DND-41 (cell line): ENCODE measurements at regions not wholly inside any gene's neighbourhood (a gene's known extent, or its start where the extent isn't known, plus 50 kb on each side); places are given as distances from the start of the nearest gene placed in this dataset.

Experiments used
- ATAC-seq: fragments of 200-7000 bp; cut with Tn5 transposase; 3 replicates; pipeline ENCODE4 v1.9.1; 2021; ENCODE audit warnings: low read depth; ENCODE audit not compliant: insufficient read depth
- DNase-seq: peaks from one replicate; pipeline ENCODE4 v3.0.0-alpha.2; 2020
- H2AFZ ChIP-seq: 2 replicates; pipeline ENCODE4 v1.6.0; 2012; ENCODE audit warnings: low read depth, low read length
- H3K27ac ChIP-seq: 2 replicates; pipeline ENCODE4 v1.5.1; 2012; ENCODE audit warnings: low read length, inconsistent platforms
- H3K27me3 ChIP-seq: fragments of 200-600 bp; sonication (generic); 2 replicates; pipeline ENCODE4 v1.6.0; 2012; ENCODE audit warnings: low read length, mild to moderate bottlenecking, inconsistent platforms; ENCODE audit not compliant: insufficient read depth, poor library complexity
- H3K36me3 ChIP-seq: 2 replicates; pipeline ENCODE4 v1.5.1; 2012; ENCODE audit warnings: low read length, inconsistent platforms; ENCODE audit not compliant: insufficient read depth
- H3K4me1 ChIP-seq: 2 replicates; pipeline ENCODE4 v1.5.1; 2012; ENCODE audit warnings: mild to moderate bottlenecking, low read length; ENCODE audit not compliant: insufficient read depth
- H3K4me2 ChIP-seq: 2 replicates; pipeline ENCODE4 v1.6.0; 2012; ENCODE audit warnings: mild to moderate bottlenecking, moderate library complexity, low read length, inconsistent platforms; ENCODE audit not compliant: insufficient read depth
- H3K4me3 ChIP-seq, 2 experiments: fragments of 200-600 bp in 1 of 2; shearing (Covaris generic) in 1 of 2; 2 replicates each; pipeline ENCODE4 v1.5.1; 2012 to 2016; ENCODE audit warnings: inconsistent platforms in 2 of 2, low read length in 2 of 2, mild to moderate bottlenecking in 2 of 2, low read depth in 1 of 2, moderate library complexity in 1 of 2
- H3K79me2 ChIP-seq: 2 replicates; pipeline ENCODE4 v1.6.0; 2012; ENCODE audit warnings: low read length, inconsistent platforms; ENCODE audit not compliant: insufficient read depth
- H3K9ac ChIP-seq: 2 replicates; pipeline ENCODE4 v1.6.0; 2012; ENCODE audit warnings: low read depth, mild to moderate bottlenecking, inconsistent platforms, low read length, moderate library complexity
- H3K9me3 ChIP-seq: 2 replicates; pipeline ENCODE4 v1.5.1; 2012; ENCODE audit warnings: low read length, moderate library complexity, mild to moderate bottlenecking, inconsistent platforms; ENCODE audit not compliant: insufficient read depth, severe bottlenecking
- H4K20me1 ChIP-seq: 2 replicates; pipeline ENCODE4 v1.6.0; 2012; ENCODE audit warnings: low read length; ENCODE audit not compliant: insufficient read depth
- CTCF ChIP-seq: IDR thresholded peaks from 2 replicates; pipeline ENCODE4 v1.5.1; 2012; ENCODE audit warnings: borderline replicate concordance, low read length, moderate library complexity, mild to moderate bottlenecking; ENCODE audit not compliant: poor library complexity, severe bottlenecking; ENCODE audit errors: extremely low read depth
- EZH2 ChIP-seq: IDR thresholded peaks from 3 replicates; pipeline ENCODE4 v1.6.1; 2012; ENCODE audit warnings: borderline replicate concordance, low read depth, mild to moderate bottlenecking, moderate library complexity, low read length, inconsistent platforms; ENCODE audit not compliant: severe bottlenecking

GRCh38 chr5:8694545-8694944, 825.6 kb downstream of the MTRR start:
- H3K4me2 ChIP-seq = no peak overlapping the region
- no peak overlapping the region for H3K27ac ChIP-seq
- DNase-seq (no peak), ATAC-seq (no peak)
- H3K4me3 ChIP-seq = no peak overlapping the region
- no peaks in the 10 kb centered on the region for H3K4me1 ChIP-seq
- no peak overlapping the region for H3K9ac ChIP-seq
- TF ChIP-seq CTCF = no peak
- no peak for TF ChIP-seq EZH2
- H2AFZ ChIP-seq = no peak overlapping the region
- H3K27me3 ChIP-seq = no peaks in the 10 kb centered on the region
- no peaks in the 10 kb centered on the region for H3K9me3 ChIP-seq
- no peaks in the 10 kb centered on the region for H3K36me3 ChIP-seq
- H4K20me1 ChIP-seq = no peaks in the 10 kb centered on the region
- no peaks in the 10 kb centered on the region for H3K79me2 ChIP-seq

GRCh38 chr5:8695902-8696845, 827.2 kb downstream of the MTRR start:
- no peak overlapping the region for H2AFZ ChIP-seq
- ATAC-seq = no peak
- no peaks in the 10 kb centered on the region for H3K36me3 ChIP-seq

GRCh38 chr5:8700222-8700621, 831.3 kb downstream of the MTRR start:
- DNase-seq (no peak), ATAC-seq (no peak)
- Histone ChIP-seq H3K36me3 (no peaks in the 10 kb centered on the region), H3K9me3 (no peaks in the 10 kb centered on the region), H3K4me2 (no peak overlapping the region), H4K20me1 (no peaks in the 10 kb centered on the region), H3K4me3 (no peak overlapping the region), H3K79me2 (no peaks in the 10 kb centered on the region), H3K27me3 (no peaks in the 10 kb centered on the region), H3K9ac (no peak overlapping the region), H2AFZ (no peak overlapping the region), H3K27ac (no peak overlapping the region), H3K4me1 (no peaks in the 10 kb centered on the region)
- TF ChIP-seq CTCF (no peak), EZH2 (no peak)

More at GRCh38 chr5:8695902-8696845, 827.2 kb downstream of the MTRR start:
- TF ChIP-seq EZH2 (no peak), CTCF (no peak)
- Histone ChIP-seq H3K79me2 (no peaks in the 10 kb centered on the region), H3K9ac (no peak overlapping the region), H3K27ac (no peak overlapping the region), H3K4me1 (no peaks in the 10 kb centered on the region), H3K27me3 (no peaks in the 10 kb centered on the region), H3K9me3 (no peaks in the 10 kb centered on the region), H3K4me3 (no peak overlapping the region), H4K20me1 (no peaks in the 10 kb centered on the region), H3K4me2 (no peak overlapping the region)
- no peak for DNase-seq
